HuH-7 (cell line): ENCODE measurements at regions not wholly inside any gene's neighbourhood (a gene's known extent, or its start where the extent isn't known, plus 50 kb on each side); places are given as distances from the start of the nearest gene placed in this dataset.

Source experiments
- DNase-seq: peaks from one replicate; pipeline ENCODE4 v3.0.0; 2011; ENCODE audit warnings: low spot score

GRCh38 chr9:81250606-81251005 lies 438.7 kb downstream of the TLE1 start:
- no peak for DNase-seq

GRCh38 chr9:81250041-81250440 lies 439.3 kb downstream of the TLE1 start:
- DNase-seq, result no peak

GRCh38 chr9:81245254-81245956 lies 443.9 kb downstream of the TLE1 start:
- DNase-seq, result no peak

- no peak for DNase-seq
Measured at GRCh38 chr9:81244631-81245030, 444.7 kb downstream of the TLE1 start.

- no peak for DNase-seq
Measured at GRCh38 chr9:81242866-81243265, 446.5 kb downstream of the TLE1 start.

- no peak for DNase-seq
Measured at GRCh38 chr9:81239388-81239787, 450.0 kb downstream of the TLE1 start.

- DNase-seq, result peak; percentile 6
Measured at GRCh38 chr9:81237565-81238231, 451.6 kb downstream of the TLE1 start.

GRCh38 chr9:81234924-81235610 lies 454.3 kb downstream of the TLE1 start:
- no peak for DNase-seq

- DNase-seq, result no peak
Measured at GRCh38 chr9:81231011-81231410, 458.3 kb downstream of the TLE1 start.

GRCh38 chr9:81227507-81228245 lies 461.7 kb downstream of the TLE1 start:
- no peak for DNase-seq

GRCh38 chr9:81225596-81225995 lies 463.8 kb downstream of the TLE1 start:
- DNase-seq, result no peak

- no peak for DNase-seq
Measured at GRCh38 chr9:81224166-81225081, 464.9 kb downstream of the TLE1 start.

GRCh38 chr9:81214975-81215374 lies 474.4 kb downstream of the TLE1 start:
- no peak for DNase-seq

GRCh38 chr9:81213456-81213855 lies 475.9 kb downstream of the TLE1 start:
- DNase-seq, result no peak

- DNase-seq, result no peak
Measured at GRCh38 chr9:81211741-81212140, 477.6 kb downstream of the TLE1 start.

- no peak for DNase-seq
Measured at GRCh38 chr9:81207651-81208050, 481.7 kb downstream of the TLE1 start.

GRCh38 chr9:81202292-81202691 lies 487.1 kb downstream of the TLE1 start:
- no peak for DNase-seq

- no peak for DNase-seq
Measured at GRCh38 chr9:81195206-81195605, 494.1 kb downstream of the TLE1 start.

- DNase-seq, result no peak
Measured at GRCh38 chr9:81193362-81194339, 495.7 kb downstream of the TLE1 start.

- DNase-seq, result no peak
Measured at GRCh38 chr9:81191222-81191621, 498.1 kb downstream of the TLE1 start.
